Adipocyte (in vitro differentiated cells): ENCODE measurements at regions not wholly inside any gene's neighbourhood (a gene's known extent, or its start where the extent isn't known, plus 50 kb on each side); places are given as distances from the start of the nearest gene placed in this dataset.

ENCODE experiments used
- DNase-seq: peaks from one replicate; pipeline ENCODE4 v3.0.0-alpha.2; 2015; ENCODE audit warnings: low read depth
- H3K27me3 ChIP-seq: replicated peaks from 2 replicates; pipeline ENCODE4 v1.7.0; 2013; ENCODE audit warnings: mild to moderate bottlenecking, low read length, moderate library complexity; ENCODE audit not compliant: control insufficient read depth, insufficient read depth
- H3K36me3 ChIP-seq: 2 replicates; pipeline ENCODE4 v1.7.0; 2013; ENCODE audit warnings: low read length, mild to moderate bottlenecking, moderate library complexity; ENCODE audit not compliant: control insufficient read depth, insufficient read depth, severe bottlenecking
- H3K4me1 ChIP-seq: 2 replicates; pipeline ENCODE4 v1.7.0; 2013; ENCODE audit warnings: mild to moderate bottlenecking, low read length, moderate library complexity; ENCODE audit not compliant: control insufficient read depth, insufficient read depth
- H3K4me3 ChIP-seq: 2 replicates; pipeline ENCODE4 v1.7.0; 2013; ENCODE audit warnings: mild to moderate bottlenecking, low read length, moderate library complexity
- H3K9ac ChIP-seq: 2 replicates; pipeline ENCODE4 v1.7.0; 2013; ENCODE audit warnings: mild to moderate bottlenecking, low read length, moderate library complexity
- H3K9me3 ChIP-seq: 2 replicates; pipeline ENCODE4 v1.7.0; 2013; ENCODE audit warnings: mild to moderate bottlenecking, low read length, moderate library complexity; ENCODE audit not compliant: control insufficient read depth

- Histone ChIP-seq H3K27me3 (no peaks in the 10 kb centered on the region), H3K9ac (no peak overlapping the region), H3K36me3 (no peaks in the 10 kb centered on the region), H3K4me1 (peaks cover 10% of the 10 kb centered on the region), H3K4me3 (no peak overlapping the region), H3K9me3 (no peaks in the 10 kb centered on the region)
- DNase-seq, result no peak
Observed at GRCh38 chr13:61136515-61136914, 279.1 kb downstream of the PCDH20 start.

GRCh38 chr13:61136093-61136492 is 279.6 kb downstream of the PCDH20 start:
- no peaks in the 10 kb centered on the region for H3K36me3 ChIP-seq
- no peak overlapping the region for H3K9ac ChIP-seq

DNA sequence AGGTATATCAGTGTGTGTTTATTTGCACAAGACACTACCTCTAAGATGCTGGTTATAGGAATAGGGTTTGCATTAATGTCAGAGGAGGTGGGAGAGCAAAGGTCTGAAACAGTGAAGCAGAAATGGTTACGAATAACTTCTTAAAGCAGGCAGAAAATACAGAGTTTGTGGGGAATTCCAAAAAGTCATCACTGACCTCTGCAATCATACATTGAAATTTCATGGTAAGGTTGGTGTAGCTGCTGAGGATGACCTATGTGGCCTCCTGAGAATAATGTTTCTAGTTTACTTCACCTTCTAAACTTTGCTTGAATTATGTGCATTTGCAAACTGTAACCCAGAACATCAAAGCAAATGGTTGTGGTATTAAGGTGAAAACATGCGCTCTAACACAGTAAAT is 280.1 kb downstream of the PCDH20 start:
- no peak for DNase-seq
- Histone ChIP-seq H3K36me3 (no peaks in the 10 kb centered on the region), H3K4me1 (peaks cover 10% of the 10 kb centered on the region), H3K4me3 (no peak overlapping the region), H3K27me3 (no peaks in the 10 kb centered on the region), H3K9ac (no peak overlapping the region), H3K9me3 (no peaks in the 10 kb centered on the region)

More at GRCh38 chr13:61136093-61136492, 279.6 kb downstream of the PCDH20 start:
- DNase-seq, result peak; percentile 54
- Histone ChIP-seq H3K9me3 (no peaks in the 10 kb centered on the region), H3K4me1 (peaks cover 10% of the 10 kb centered on the region), H3K27me3 (no peaks in the 10 kb centered on the region), H3K4me3 (no peak overlapping the region)

DNA sequence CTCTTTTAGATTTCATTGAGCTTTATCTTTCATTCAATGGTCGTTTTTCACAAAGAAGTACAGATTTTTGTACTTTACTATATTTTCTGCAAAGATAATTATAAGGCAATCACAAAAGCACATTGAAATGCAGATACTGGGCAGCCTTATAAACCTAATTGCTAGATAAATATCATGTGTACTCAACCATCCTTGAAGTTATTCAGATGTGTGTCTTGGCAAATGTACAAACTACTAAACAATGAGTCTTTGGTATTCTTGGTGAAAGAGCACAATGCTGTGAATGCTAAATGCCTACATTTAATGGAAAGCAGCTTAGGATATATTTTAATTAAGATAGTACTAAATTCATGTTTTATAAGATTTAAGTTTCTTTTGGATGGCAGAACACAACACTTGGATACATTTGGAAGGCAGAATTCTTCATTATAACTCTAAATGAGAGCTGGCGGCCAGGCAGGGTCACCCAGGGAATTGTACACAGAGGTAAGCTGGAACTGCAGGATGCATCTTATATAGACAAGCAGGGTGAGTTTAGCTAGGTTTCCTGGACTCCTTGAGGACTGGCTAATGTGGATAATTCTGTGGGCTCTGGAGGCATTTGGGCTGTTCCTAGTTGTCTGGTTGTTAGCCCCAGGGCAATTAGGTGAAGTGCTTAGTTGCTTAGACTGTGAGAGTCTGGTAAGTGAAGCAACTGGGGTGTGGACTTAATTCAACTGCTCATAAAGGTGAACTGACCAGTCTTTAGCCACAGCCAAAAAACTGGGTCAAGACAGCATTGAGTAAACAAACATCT is 286.6 kb downstream of the PCDH20 start:
- Histone ChIP-seq H3K4me3 (no peak overlapping the region), H3K9me3 (no peaks in the 10 kb centered on the region), H3K27me3 (no peaks in the 10 kb centered on the region), H3K4me1 (no peaks in the 10 kb centered on the region), H3K36me3 (no peaks in the 10 kb centered on the region), H3K9ac (no peak overlapping the region)
- DNase-seq, result no peak

DNA sequence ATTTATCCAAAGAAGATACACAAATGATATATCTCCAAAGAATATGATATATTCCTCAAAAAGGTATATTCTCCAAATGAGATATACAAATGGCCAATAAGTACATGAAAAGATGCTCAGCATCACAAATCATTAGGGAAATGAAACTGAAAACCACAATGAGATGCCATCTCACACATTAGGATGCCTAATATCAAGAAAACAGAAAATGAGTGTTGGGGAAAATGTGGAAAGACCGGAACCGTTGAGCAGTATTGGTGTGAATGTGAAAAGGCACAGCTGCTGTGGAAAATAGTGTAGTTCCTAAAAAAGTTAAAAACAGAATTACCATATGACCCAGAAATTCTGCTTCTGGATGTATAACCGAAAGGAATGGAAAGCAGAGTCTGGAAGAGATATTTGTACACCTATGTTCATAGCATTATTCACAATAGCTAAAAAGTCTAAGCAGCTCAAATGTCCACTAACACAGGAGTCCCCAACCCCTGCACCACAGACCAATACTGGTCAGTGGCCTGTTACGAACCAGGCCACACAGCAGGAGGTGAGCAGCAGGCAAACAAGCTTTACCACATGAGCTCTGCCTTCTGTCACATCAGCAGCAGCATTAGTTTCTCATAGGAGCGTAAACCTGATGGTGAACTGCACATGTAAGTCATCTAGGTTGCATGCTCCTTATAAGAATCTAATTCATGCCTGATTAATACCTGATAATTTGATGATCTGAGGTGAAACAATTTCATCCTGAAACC is 291.9 kb downstream of the PCDH20 start:
- Histone ChIP-seq H3K36me3 (no peaks in the 10 kb centered on the region), H3K27me3 (no peaks in the 10 kb centered on the region), H3K9ac (no peak overlapping the region), H3K9me3 (no peaks in the 10 kb centered on the region), H3K4me3 (no peak overlapping the region), H3K4me1 (no peaks in the 10 kb centered on the region)
- no peak for DNase-seq

DNA sequence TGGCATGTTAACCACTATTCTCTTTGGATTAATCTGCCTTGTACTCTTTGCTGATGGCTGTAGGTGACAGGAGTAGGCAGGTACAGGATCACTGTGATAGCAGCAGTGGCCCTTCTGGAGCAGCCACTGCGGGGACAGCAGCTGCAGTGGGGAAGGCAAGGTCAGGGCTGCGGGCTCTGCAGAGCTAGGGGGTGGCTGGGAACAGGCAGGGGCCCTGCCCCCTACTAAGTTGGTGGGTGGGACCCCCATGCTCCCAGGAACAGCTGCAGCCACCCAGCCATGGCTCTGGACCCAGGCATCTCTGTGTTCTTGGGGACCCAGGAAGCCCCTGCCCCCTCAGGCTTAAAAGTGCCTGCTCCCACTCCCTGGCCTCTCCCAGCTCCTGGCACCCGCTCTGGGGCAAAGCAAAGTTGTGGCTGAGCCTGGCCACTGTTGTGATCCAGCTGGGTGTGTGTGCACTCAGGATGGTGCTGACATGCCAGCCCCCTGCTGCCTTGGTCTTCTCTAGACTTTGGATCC is 302.4 kb downstream of the PCDH20 start:
- peaks cover 2% of the 10 kb centered on the region for H3K9me3 ChIP-seq
- no peaks in the 10 kb centered on the region for H3K27me3 ChIP-seq
- DNase-seq, result no peak
- no peak overlapping the region for H3K4me3 ChIP-seq
- no peak overlapping the region for H3K9ac ChIP-seq
- H3K4me1 ChIP-seq, result no peaks in the 10 kb centered on the region
- no peaks in the 10 kb centered on the region for H3K36me3 ChIP-seq

GRCh38 chr13:61111529-61111928 is 304.1 kb downstream of the PCDH20 start:
- Histone ChIP-seq H3K27me3 (no peaks in the 10 kb centered on the region), H3K4me3 (no peak overlapping the region), H3K4me1 (no peaks in the 10 kb centered on the region), H3K9me3 (peaks cover 2% of the 10 kb centered on the region), H3K9ac (no peak overlapping the region), H3K36me3 (no peaks in the 10 kb centered on the region)
- no peak for DNase-seq

DNA sequence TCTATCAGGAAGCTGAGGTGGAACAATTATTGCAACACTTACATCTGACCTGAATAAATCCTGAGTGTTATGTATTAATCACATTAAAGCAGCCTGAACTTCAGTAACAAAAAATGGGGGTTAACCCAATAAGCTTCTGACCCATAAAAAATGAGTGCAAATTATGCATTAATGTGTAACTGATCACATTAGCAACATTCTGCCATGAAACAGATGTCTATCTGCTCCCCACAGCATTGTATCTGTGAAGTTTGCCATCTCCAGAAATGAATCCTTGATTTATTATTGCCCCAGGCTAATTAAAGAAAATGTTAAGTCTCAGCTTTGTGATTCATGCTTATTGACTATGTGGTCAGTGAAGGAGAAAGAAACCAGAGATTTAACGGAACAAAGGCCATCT is 304.9 kb downstream of the PCDH20 start:
- DNase-seq, result no peak
- Histone ChIP-seq H3K4me3 (no peak overlapping the region), H3K9ac (no peak overlapping the region), H3K4me1 (no peaks in the 10 kb centered on the region), H3K36me3 (no peaks in the 10 kb centered on the region), H3K9me3 (peaks cover 2% of the 10 kb centered on the region), H3K27me3 (no peaks in the 10 kb centered on the region)

GRCh38 chr13:61109741-61110140 is 305.9 kb downstream of the PCDH20 start:
- H3K36me3 ChIP-seq, result no peaks in the 10 kb centered on the region
- H3K9ac ChIP-seq, result no peak overlapping the region
- H3K4me3 ChIP-seq, result no peak overlapping the region
- no peak for DNase-seq
- H3K27me3 ChIP-seq, result no peaks in the 10 kb centered on the region
- H3K9me3 ChIP-seq, result peaks cover 2% of the 10 kb centered on the region
- H3K4me1 ChIP-seq, result no peaks in the 10 kb centered on the region

- H3K36me3 ChIP-seq, result no peaks in the 10 kb centered on the region
- no peak for DNase-seq
- no peaks in the 10 kb centered on the region for H3K4me1 ChIP-seq
- no peak overlapping the region for H3K4me3 ChIP-seq
- H3K9me3 ChIP-seq, result no peaks in the 10 kb centered on the region
- H3K27me3 ChIP-seq, result no peaks in the 10 kb centered on the region
- H3K9ac ChIP-seq, result no peak overlapping the region
Observed at GRCh38 chr13:61107989-61108388, 307.7 kb downstream of the PCDH20 start.

DNA sequence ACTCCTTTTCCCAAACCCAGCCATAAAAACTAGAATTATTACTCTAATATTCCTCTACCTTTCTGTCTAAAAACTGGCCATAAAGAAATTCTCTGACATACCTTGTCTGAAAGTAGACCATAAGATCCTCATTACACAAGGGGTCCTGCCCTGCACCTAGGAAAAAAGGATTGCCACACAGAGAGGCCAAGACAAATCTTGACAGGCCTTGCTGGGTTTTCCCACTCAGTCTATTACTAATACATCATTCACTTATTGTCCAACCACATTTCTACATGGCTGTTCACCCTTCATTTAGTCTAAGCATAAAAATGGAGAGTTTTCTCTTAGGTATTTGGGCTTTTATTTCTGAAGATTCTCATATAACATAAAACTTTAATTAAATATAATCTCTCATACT is 319.8 kb downstream of the PCDH20 start:
- Histone ChIP-seq H3K9ac (no peak overlapping the region), H3K9me3 (no peaks in the 10 kb centered on the region), H3K4me3 (no peak overlapping the region), H3K36me3 (no peaks in the 10 kb centered on the region), H3K4me1 (no peaks in the 10 kb centered on the region), H3K27me3 (no peaks in the 10 kb centered on the region)
- DNase-seq, result no peak
